ENCODE measurements at regions not wholly inside any gene's neighbourhood (a gene's known extent, or its start where the extent isn't known, plus 50 kb on each side); places are given as distances from the start of the nearest gene placed in this dataset.
"Not testable (repeated sequence)": the region's sequence is repeated elsewhere in the genome, so short reads cannot be mapped to it uniquely, and the experiment has no call there.

DNA sequence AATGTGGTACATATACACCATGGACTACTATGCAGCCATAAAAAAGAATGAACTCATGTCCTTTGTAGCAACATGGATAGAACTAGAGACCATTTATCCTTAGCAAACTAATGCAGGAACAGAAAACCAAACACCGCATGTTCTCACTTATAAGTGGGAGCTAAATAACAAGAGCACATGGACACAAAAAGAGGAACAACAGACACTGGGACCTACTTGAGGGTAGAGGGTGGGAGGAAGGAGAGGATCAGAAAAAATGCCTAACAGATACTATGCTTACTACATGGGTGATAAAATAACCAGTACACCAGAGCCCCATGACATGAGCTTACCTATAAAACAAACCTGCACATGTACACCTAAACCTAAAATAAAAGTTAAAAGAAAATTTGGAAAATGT is 82.0 kb upstream of the ADRB2 start:
- not testable (repeated sequence) for DNase-seq (ENCODE audit: low read depth)

DNA sequence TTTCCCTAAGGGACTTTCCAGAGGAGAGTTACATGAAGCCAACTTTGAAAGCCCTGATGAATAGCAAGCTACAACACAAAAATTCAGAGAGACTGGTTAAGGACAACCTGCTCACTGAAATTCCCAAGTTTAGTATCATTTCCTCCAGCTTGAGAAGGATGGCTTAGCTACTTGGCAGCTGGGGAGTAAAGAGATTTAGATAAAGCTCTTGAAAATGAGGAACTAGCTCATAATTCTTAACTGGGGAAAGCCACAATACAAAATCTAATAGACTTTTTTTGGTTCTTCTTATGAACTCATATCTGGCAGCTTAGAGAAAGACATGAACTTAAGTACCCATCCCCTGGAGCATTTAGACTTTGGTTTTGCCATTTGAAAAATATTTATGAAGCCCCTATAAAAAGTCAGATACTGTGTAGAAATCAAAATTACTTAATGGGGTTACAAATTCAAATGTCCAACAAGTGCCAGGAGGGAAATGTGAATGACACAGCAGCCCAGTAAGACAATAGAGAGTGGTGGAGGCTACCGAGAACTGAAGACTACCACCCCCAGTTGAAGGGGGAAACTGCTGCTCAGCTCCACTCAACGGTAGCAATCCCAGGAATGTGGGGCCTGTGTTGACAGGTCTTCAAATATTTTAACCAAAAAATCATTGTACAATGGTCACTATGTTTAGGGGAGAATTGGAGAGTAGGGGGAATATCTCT is 79.4 kb upstream of the ADRB2 start:
- no peak for DNase-seq (ENCODE audit: low read depth)

DNA sequence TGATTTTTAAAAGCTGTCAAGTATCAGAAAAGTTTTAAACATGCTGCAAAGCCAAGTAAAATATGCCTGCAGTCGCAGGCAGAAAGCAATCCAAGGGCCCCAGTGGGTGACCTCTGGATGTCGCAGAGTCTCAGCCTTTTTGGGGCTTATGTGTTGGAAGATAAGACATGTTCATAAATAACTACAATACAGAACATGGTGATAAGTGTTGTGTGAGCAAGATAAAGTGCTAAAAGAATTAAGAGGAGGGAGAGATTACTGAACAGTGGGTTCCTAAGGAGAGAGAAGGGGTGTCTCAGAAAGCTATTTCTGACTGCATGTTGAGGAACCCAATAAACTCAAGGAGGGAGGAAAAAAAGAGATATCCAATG is 78.9 kb upstream of the ADRB2 start:
- DNase-seq (ENCODE audit: low read depth), result no peak

DNA sequence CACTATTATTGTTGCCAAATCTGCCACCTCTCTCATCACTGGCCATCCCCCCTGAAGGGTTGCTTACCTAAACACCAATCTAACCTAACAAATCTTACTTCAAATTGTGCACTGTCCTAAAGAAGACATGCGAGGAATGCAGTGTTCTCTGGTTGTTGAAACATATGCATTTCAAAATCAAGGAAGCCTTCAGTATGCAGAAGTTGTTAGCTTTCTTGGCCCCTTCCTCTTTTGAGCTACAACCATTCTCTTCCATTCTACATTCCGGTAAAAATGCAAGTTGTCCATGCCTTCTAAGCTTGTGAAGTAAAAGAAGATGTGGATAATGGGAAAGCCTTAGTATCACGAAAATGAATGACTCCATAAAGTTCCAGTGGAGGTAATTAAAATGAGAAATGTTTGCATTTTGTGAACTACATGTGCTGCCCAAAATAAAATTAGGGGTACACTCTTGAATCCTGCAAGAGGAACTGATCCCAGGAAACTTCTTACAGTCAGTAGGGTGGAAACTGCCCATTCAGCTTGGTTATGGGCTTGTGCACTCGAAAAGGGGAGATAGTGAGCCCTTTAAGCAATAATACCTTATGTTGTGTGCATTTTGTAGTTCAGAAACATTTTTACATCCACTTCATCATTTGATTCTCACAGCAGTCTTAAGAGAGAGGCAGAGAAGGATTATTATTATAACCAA is 77.6 kb upstream of the ADRB2 start:
- DNase-seq (ENCODE audit: low read depth), result no peak

DNA sequence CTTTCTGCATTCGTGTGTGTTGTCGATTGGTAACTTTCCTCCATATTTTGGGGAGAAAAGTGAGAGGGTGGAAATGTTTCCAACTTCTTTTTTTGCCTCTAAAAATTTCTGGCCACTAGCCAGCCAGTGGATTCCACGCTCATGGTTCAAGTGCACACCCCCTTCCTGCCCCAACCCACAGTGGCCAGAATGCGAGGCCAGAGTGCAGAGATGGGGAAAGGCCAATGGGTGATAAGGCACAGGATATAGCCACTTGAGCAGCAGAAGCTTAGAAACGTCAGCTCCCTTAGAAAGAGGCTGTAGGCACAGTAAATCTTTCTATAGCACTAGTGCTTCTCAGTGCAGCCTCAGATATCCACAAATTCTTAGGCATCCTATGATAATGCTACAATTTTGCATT is 75.8 kb upstream of the ADRB2 start:
- DNase-seq (ENCODE audit: low read depth), result no peak

DNA sequence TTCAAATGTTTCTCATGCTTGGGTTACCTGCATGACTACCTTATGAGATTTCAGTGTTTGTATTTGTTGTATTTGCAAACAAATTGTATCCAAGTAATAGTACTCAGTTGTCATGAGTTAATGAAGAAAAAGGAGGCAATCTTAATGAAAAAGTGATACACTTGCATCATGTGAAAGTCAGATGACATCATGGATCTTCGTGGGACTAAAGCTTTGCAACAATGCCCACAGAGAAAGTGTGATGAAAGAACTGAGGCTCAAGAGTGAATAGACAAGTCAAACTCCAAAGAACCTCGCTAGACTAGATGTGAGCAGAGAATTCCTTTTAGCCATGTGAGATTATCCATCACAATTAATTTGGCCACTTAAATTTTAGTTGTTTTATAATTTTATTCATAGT is 75.4 kb upstream of the ADRB2 start:
- DNase-seq (ENCODE audit: low read depth), result no peak

DNA sequence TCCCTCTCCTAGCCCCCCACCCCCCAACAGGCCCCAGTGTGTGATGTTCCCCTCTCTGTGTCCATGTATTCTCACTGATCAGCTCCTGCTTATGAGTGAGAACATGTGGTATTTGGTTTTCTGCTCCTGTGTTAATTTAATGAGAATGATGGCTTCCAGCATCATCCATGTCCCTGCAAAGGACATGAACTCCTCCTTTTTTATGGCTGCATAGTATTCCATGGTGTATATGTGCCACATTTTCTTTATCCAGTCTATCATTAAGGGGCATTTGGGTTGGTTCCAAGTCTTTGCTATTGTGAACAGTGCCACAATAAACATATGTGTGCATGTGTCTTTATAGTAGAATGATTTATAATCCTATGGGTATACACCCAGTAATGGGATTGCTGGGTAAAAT is 74.0 kb upstream of the ADRB2 start:
- DNase-seq (ENCODE audit: low read depth), result not testable (repeated sequence)

DNA sequence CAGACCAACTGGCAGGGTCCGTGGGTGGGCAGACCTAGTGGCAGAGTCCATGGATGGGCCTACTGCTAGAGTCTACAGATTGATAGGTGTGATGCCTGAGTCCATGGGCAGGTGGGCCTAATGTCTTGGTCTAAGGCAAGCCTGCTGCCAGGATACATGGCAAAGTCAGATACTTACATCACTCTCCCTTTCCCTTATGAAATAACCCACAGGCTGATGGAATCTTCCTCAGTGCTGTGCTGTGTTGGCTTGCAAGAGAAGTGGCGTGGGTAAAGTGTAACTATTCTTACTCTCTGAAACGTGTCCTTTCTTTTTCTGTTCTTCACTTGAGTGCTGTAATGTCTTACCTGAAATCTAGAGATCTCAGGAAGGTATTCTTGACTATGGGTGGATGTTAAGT is 67.3 kb upstream of the ADRB2 start:
- no peak for DNase-seq (ENCODE audit: low read depth)

DNA sequence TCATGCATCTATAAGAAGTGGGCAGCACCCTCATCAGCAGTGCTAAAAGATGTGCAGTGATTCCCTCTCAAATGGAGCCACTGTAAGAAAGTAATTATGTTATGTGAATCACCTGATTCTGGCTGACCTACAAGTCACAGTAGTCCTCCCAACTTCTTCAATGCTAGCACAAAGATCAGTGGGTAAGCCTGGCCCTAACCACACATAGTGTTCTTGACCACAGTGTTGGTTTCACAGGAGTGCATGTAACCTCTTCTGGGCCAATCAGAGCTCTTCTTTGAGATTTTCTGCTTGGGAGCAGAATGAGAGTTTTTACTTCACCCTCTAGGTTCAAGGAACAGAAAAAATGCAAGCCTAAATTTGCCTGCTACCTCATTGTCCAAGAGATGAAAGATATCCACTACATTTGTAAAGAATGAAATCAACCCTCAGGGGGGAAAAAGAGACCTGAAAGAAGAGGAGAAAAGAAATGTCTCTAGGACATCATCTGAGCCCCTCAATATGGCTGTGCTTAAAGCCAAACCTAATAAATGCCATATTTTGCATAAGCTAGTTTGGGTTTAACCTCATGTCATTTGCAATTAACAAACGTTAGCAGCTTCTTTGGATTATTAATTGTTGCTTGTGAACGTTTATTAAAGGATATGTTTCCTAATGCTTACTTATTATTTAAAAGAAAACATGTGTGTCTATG is 65.3 kb upstream of the ADRB2 start:
- no peak for DNase-seq (ENCODE audit: low read depth)

DNA sequence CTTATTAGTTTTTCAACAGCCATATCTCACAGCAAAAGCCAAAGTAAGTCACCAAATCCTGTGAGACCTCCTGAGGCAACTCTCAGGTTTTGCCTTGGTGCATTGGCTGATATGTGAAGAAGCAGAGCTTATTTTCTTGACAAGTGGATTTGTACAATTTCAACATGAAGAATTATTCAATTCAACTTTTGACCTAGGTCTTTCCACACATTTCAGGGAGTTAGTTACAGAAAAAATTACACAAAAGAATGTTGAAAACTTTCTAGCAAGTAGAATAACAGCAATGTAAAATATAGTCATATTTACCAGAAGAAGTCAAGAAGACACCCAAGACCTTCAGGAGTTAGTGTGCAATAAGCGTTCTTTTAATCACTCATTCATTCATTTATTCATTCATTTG is 62.4 kb upstream of the ADRB2 start:
- DNase-seq (ENCODE audit: low read depth), result no peak

DNA sequence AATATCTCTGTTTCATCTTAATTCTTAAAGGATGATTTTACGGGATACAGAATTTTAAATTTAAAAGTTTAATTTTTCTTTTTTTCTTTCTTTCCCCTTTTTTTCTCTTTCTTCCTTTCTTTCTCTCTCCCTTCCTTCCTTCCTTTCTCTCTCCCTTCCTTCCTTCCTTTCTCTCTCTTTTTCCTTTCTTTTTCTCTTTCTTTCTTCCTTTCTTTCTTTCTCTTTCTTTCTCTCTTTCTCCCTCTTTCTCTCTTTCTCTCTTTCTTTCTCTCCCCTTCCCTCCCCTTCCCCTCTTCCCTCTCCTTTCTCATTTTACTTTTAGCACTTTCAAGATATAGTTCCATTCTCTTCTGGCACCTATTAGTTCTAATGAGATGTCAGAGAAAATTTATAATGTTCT is 61.4 kb upstream of the ADRB2 start:
- no peak for DNase-seq (ENCODE audit: low read depth)

DNA sequence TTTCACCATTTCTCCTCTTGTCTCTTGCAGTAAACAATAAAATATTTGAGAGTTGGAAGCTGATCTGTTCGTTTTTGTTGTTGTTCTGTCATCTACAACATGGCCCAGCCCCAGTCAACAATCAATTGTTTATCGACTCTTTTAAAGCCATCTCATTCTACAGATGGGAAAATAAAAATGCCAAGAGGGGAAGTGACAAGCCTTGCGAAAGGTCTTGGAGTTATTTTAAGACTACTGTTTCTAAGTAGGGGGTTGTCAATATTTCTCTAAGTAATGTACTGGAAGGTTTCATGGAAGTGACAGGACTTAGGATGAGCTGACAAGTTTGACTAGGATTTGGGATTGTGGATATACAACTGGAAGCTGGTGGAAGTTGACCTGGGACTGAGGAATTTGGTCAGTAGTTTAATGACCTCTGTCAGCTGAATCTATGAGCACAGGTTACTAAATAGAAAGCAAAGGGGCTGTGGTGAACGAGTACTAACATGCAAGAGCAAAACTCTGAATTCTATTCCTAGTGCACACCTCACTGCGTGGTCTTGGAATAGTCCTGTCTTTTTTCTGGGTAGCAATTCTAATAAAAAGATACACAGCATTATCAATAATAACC is 57.5 kb upstream of the ADRB2 start:
- DNase-seq (ENCODE audit: low read depth), result no peak

DNA sequence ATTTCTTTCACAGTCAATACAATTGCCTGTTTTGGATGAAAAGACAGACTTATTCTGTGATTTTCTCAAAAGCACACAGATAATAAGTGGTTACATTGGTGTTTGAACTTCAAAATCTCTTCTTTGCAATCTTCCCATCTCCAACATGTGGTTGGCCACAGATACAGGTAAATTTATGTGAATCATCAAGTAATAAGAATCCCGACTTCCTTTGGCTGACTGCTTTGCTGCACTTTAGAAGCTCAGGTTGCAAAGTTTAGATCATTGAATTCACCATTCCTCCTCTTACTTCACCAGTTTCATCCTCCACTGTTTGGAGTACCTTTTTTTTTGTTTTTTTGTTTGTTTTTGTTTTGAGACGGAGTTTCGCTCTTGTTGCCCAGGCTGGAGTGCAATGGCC is 56.5 kb upstream of the ADRB2 start:
- DNase-seq (ENCODE audit: low read depth), result no peak

DNA sequence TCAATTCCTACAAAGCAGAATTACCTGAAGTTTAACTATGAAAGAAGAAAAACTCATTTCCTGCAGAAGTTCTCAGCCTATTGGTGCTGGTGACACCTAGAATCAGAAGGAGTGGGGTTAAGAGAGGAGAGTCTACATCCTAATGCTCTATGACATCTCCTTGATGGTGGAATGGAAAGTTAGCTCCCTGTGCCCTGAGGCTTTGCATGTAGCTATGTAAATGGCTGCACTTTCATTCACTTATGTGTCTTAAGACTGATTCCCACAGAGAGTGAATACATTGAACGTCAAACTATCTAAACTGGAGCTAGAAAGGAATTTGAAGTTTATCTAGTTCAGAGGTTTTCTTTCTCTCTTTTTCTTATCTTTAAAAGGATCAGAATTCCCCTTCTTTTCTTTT is 52.1 kb upstream of the ADRB2 start:
- no peak for DNase-seq (ENCODE audit: low read depth)

DNA sequence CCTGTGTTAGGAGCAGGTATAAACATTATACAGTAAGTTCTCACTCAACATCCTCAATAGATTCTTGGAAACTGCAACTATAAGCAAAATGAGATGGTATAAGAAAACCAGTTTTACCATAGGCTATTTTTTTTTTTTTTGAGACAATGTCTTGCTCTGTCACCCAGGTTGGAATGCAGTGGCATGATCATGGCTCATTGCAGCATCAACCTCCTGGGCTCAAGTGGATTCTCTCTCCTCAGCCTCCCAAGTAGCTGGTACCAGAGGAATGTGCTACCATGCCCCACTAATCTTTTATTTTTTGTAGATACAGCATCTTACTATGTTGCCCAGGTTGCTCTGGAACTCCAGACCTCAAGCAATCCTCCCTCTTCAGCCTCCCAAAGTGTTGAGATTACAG is 50.1 kb upstream of the ADRB2 start:
- DNase-seq (ENCODE audit: low read depth), result no peak
